ENCODE measurements at regions not wholly inside any gene's neighbourhood (a gene's known extent, or its start where the extent isn't known, plus 50 kb on each side); places are given as distances from the start of the nearest gene placed in this dataset.
"Not testable (repeated sequence)": the region's sequence is repeated elsewhere in the genome, so short reads cannot be mapped to it uniquely, and the experiment has no call there.

- H3K4me3 ChIP-seq (ENCODE audit: low read depth, low read length), result no peak overlapping the region
- TF ChIP-seq, protein P1, sequence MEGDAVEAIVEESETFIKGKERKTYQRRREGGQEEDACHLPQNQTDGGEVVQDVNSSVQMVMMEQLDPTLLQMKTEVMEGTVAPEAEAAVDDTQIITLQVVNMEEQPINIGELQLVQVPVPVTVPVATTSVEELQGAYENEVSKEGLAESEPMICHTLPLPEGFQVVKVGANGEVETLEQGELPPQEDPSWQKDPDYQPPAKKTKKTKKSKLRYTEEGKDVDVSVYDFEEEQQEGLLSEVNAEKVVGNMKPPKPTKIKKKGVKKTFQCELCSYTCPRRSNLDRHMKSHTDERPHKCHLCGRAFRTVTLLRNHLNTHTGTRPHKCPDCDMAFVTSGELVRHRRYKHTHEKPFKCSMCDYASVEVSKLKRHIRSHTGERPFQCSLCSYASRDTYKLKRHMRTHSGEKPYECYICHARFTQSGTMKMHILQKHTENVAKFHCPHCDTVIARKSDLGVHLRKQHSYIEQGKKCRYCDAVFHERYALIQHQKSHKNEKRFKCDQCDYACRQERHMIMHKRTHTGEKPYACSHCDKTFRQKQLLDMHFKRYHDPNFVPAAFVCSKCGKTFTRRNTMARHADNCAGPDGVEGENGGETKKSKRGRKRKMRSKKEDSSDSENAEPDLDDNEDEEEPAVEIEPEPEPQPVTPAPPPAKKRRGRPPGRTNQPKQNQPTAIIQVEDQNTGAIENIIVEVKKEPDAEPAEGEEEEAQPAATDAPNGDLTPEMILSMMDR (IDR thresholded peaks at IDR 0.05; ENCODE audit: insufficient read depth, low read length), result no peak
- peak; percentile 53 for DNase-seq (ENCODE audit: low read depth)
Observed at GRCh38 chr11:29227811-29228210, 789.0 kb downstream of the KCNA4 start.

- H3K4me3 ChIP-seq (ENCODE audit: low read depth, low read length), result no peak overlapping the region
- no peak for DNase-seq (ENCODE audit: low read depth)
- TF ChIP-seq, protein P1 (IDR thresholded peaks at IDR 0.05; ENCODE audit: insufficient read depth, low read length), result no peak
Observed at GRCh38 chr11:29224739-29225384, 792.0 kb downstream of the KCNA4 start.

- H3K4me3 ChIP-seq (ENCODE audit: low read depth, low read length); DNase-seq (ENCODE audit: low read depth): not testable (repeated sequence)
Observed at GRCh38 chr11:29219531-29219930, 797.3 kb downstream of the KCNA4 start.

- H3K4me3 ChIP-seq (ENCODE audit: low read depth, low read length), result no peak overlapping the region
- TF ChIP-seq, protein P1 (IDR thresholded peaks at IDR 0.05; ENCODE audit: insufficient read depth, low read length), result no peak
- DNase-seq (ENCODE audit: low read depth), result no peak
Observed at GRCh38 chr11:29217901-29218300, 798.9 kb downstream of the KCNA4 start.

DNA sequence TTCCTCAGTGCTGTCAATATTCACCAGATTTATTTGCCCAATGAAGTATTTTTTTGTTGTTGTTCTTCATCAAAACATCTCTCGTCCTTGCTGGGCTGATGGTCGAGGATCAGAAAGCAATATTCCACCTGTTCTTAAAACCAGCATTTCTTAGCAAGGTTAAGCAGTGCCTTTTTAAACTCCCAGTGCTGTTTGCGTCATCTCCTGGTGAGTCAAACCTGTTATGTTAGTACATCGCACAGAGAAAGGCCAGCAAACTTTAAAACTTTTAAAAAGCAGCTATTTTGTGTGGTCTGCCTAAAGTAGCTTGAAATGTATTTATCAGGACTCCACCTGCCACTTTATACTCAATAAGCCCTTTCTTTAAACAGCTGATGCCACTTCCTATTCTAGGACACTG is 802.0 kb downstream of the KCNA4 start:
- H3K4me3 ChIP-seq (ENCODE audit: low read depth, low read length), result no peak overlapping the region
- DNase-seq (ENCODE audit: low read depth), result peak; percentile 50
- TF ChIP-seq, protein P1 (IDR thresholded peaks at IDR 0.05; ENCODE audit: insufficient read depth, low read length), result no peak

DNA sequence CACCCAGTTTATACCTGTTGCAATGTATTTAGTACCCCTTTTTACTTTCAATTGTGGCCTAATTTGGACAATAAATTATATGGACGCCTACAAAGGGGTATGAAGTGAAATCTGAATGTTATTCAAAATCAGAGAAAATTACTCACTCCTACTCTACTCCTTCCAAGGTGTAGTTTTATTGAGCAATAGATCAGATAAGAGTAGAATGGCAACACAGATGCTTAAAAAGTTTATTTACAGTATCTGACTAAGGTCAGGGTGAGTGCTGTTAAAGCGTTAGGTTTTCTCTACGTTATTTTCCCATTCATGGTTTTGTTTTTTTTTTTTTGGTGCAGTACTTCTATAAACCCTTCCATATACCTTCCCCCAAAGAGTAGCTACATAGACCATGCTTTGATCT is 805.6 kb downstream of the KCNA4 start:
- no peak for DNase-seq (ENCODE audit: low read depth)
- TF ChIP-seq, protein P1 (IDR thresholded peaks at IDR 0.05; ENCODE audit: insufficient read depth, low read length), result no peak
- H3K4me3 ChIP-seq (ENCODE audit: low read depth, low read length), result no peak overlapping the region

- TF ChIP-seq, protein P1 (IDR thresholded peaks at IDR 0.05; ENCODE audit: insufficient read depth, low read length), result no peak
- no peak for DNase-seq (ENCODE audit: low read depth)
- no peak overlapping the region for H3K4me3 ChIP-seq (ENCODE audit: low read depth, low read length)
Observed at GRCh38 chr11:29210426-29210825, 806.4 kb downstream of the KCNA4 start.
